ENCODE measurements at regions not wholly inside any gene's neighbourhood (a gene's known extent, or its start where the extent isn't known, plus 50 kb on each side); places are given as distances from the start of the nearest gene placed in this dataset.

DNA sequence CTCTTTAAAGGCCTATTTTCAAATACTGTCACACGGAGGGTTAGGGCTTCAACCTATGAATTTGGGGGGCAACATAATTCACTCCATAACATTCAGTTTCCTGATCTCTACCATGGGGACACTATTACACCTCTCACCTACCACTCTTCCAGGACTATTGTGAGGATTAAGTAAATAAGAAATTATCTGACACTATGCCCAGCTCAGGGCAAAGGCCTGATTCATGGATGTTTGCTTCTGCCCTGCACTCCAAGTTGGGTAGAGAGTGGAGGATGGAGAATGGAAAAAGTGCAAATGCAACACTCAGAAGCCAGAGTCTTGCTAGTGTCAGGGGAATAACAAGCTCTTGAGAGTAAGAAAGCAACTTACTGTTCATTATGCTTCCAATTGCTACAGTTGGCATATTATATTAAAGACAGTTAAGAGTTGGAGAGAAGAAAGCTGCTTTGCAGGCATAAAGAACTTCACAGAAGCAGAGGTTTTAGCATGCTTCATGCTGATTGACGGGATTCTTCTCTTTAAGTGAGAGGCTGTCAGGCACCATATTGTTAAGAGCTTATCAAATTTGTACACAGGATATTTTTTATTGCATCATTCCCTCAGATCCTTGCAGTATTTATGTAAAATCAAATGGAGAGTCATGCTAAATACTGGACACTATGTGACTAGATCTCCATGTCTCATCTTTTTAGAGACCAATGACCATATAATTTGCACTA lies 375.3 kb downstream of the VPS13C start:
- H2AFZ ChIP-seq (ENCODE audit: low read length): no peak overlapping the region
- H3K9me3 ChIP-seq (ENCODE audit: low read length): no peaks in the 10 kb centered on the region
- no peaks in the 10 kb centered on the region for H3K79me2 ChIP-seq (ENCODE audit: insufficient read depth, low read length)
- no peak for TF ChIP-seq EZH2 (IDR thresholded peaks at IDR 0.05; ENCODE audit: borderline replicate concordance, low read length)
- TF ChIP-seq, protein P1, sequence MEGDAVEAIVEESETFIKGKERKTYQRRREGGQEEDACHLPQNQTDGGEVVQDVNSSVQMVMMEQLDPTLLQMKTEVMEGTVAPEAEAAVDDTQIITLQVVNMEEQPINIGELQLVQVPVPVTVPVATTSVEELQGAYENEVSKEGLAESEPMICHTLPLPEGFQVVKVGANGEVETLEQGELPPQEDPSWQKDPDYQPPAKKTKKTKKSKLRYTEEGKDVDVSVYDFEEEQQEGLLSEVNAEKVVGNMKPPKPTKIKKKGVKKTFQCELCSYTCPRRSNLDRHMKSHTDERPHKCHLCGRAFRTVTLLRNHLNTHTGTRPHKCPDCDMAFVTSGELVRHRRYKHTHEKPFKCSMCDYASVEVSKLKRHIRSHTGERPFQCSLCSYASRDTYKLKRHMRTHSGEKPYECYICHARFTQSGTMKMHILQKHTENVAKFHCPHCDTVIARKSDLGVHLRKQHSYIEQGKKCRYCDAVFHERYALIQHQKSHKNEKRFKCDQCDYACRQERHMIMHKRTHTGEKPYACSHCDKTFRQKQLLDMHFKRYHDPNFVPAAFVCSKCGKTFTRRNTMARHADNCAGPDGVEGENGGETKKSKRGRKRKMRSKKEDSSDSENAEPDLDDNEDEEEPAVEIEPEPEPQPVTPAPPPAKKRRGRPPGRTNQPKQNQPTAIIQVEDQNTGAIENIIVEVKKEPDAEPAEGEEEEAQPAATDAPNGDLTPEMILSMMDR (IDR thresholded peaks at IDR 0.05; ENCODE audit: low read length): no peak
- no peaks in the 10 kb centered on the region for H4K20me1 ChIP-seq (ENCODE audit: insufficient read depth, low read length)
- no peaks in the 10 kb centered on the region for H3K36me3 ChIP-seq (ENCODE audit: insufficient read depth, low read length)
- no peaks in the 10 kb centered on the region for H3K4me1 ChIP-seq (ENCODE audit: insufficient read depth, low read length, severe bottlenecking)
- H3K4me3 ChIP-seq (ENCODE audit: low read depth, low read length, poor library complexity, severe bottlenecking): no peak overlapping the region
- 0 out of 2 replicates have a peak, but pooled peaks cover 4% of the 10 kb centered on the region for H3K27me3 ChIP-seq (ENCODE audit: insufficient read depth, low read length)
- H3F3A ChIP-seq (ENCODE audit: insufficient read depth, low read length): no peaks in the 10 kb centered on the region
- no peak overlapping the region for H3K27ac ChIP-seq (ENCODE audit: low read depth, low read length, poor library complexity, severe bottlenecking)
- no peak overlapping the region for H3K4me2 ChIP-seq (ENCODE audit: low read length)
- H3K9me2 ChIP-seq (ENCODE audit: low read depth, low read length): no peaks in the 10 kb centered on the region
- H3K9ac ChIP-seq (ENCODE audit: low read length): no peak overlapping the region

DNA sequence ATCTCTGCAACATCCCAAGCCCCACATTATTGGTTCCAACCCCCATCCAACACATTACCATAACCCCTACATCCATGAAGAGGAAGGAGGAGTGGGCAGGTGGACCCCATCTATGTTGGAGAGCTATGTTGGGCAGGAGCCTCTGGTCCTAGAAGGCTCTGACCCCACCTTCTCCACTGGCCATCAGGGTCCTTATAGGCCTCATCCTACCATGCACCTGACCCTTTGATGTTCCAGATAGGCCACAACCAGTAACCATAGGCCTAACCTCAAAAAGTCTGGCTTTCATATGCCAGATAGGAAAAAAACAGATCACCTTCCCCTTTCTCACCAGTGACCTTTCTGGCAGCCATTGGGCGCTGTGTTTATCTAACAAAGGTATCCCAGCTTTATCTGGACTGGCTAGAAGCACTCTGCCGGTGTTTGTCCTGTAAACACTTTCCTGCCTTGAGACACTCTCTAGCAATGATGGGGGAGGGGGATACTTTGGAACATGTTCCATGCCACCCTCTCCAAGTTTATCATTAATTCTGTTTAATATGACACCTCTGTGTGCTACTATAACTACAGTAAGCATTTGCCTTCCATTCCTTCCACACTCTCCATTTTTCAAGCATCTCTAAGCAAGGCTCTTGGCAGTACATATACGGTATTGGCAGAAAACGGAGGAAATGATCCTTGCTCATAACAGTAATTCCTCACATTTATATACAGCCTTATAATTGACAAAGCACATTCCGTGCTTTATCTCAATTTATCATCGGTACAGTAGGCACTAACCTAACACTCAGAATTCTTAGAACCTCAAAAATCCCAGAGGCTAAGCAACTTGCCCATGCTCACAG lies 377.1 kb downstream of the VPS13C start:
- no peak overlapping the region for H3K4me3 ChIP-seq (ENCODE audit: low read depth, low read length, poor library complexity, severe bottlenecking)
- 0 out of 2 replicates have a peak, but pooled peaks cover 4% of the 10 kb centered on the region for H3K27me3 ChIP-seq (ENCODE audit: insufficient read depth, low read length)
- no peaks in the 10 kb centered on the region for H3K36me3 ChIP-seq (ENCODE audit: insufficient read depth, low read length)
- no peaks in the 10 kb centered on the region for H3F3A ChIP-seq (ENCODE audit: insufficient read depth, low read length)
- no peaks in the 10 kb centered on the region for H3K9me2 ChIP-seq (ENCODE audit: low read depth, low read length)
- no peaks in the 10 kb centered on the region for H3K79me2 ChIP-seq (ENCODE audit: insufficient read depth, low read length)
- H3K9ac ChIP-seq (ENCODE audit: low read length): no peak overlapping the region
- TF ChIP-seq, protein P1 (IDR thresholded peaks at IDR 0.05; ENCODE audit: low read length): no peak
- no peak for TF ChIP-seq EZH2 (IDR thresholded peaks at IDR 0.05; ENCODE audit: borderline replicate concordance, low read length)
- no peak overlapping the region for H2AFZ ChIP-seq (ENCODE audit: low read length)
- H3K27ac ChIP-seq (ENCODE audit: low read depth, low read length, poor library complexity, severe bottlenecking): no peak overlapping the region
- H3K4me1 ChIP-seq (ENCODE audit: insufficient read depth, low read length, severe bottlenecking): no peaks in the 10 kb centered on the region
- no peaks in the 10 kb centered on the region for H3K9me3 ChIP-seq (ENCODE audit: low read length)
- H4K20me1 ChIP-seq (ENCODE audit: insufficient read depth, low read length): no peaks in the 10 kb centered on the region
- no peak overlapping the region for H3K4me2 ChIP-seq (ENCODE audit: low read length)

DNA sequence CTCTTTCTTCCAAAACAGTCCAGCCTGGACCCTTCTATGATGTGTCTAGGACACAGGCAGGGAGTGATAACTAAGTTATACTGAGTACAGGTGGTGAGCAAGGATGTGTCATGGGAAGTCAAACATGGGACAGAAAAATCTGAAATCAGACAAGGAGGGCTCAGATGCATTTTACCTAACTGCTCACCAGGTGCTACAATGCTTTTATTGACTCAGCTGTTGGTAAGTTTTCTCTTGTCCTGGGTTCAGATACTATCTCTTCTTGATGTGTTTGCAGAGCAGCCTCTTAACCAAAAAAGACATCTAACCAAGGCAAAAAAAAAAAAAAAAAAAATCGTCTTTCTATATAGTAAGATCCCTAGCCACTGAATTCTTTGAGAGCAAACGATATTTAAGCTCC lies 378.6 kb downstream of the VPS13C start:
- Histone ChIP-seq H3K27me3 (ENCODE audit: insufficient read depth, low read length) (0 out of 2 replicates have a peak, but pooled peaks cover 6% of the 10 kb centered on the region), H3K4me3 (ENCODE audit: low read depth, low read length, poor library complexity, severe bottlenecking) (no peak overlapping the region), H3K36me3 (ENCODE audit: insufficient read depth, low read length) (no peaks in the 10 kb centered on the region), H3K9me2 (ENCODE audit: low read depth, low read length) (no peaks in the 10 kb centered on the region), H3F3A (ENCODE audit: insufficient read depth, low read length) (no peaks in the 10 kb centered on the region), H3K27ac (ENCODE audit: low read depth, low read length, poor library complexity, severe bottlenecking) (no peak overlapping the region), H3K4me1 (ENCODE audit: insufficient read depth, low read length, severe bottlenecking) (no peaks in the 10 kb centered on the region), H4K20me1 (ENCODE audit: insufficient read depth, low read length) (no peaks in the 10 kb centered on the region), H2AFZ (ENCODE audit: low read length) (no peak overlapping the region), H3K4me2 (ENCODE audit: low read length) (no peak overlapping the region), H3K9ac (ENCODE audit: low read length) (no peak overlapping the region), H3K9me3 (ENCODE audit: low read length) (no peaks in the 10 kb centered on the region), H3K79me2 (ENCODE audit: insufficient read depth, low read length) (no peaks in the 10 kb centered on the region)
- TF ChIP-seq, protein P1 (IDR thresholded peaks at IDR 0.05; ENCODE audit: low read length): no peak
